GM11168 (cell line): ENCODE measurements at regions not wholly inside any gene's neighbourhood (a gene's known extent, or its start where the extent isn't known, plus 50 kb on each side); places are given as distances from the start of the nearest gene placed in this dataset.
"Not testable (repeated sequence)": the region's sequence is repeated elsewhere in the genome, so short reads cannot be mapped to it uniquely, and the experiment has no call there.

Experiments
- in situ Hi-C: fragments of 300-500 bp; cut with MboI; formaldehyde crosslinking; loops from one replicate; pipeline ENCODE4 v1.12.0; 2022; ENCODE audit warnings: low sequenced_read_pairs; ENCODE audit not compliant: unreplicated experiment

- in situ Hi-C loops: no loop called here
Observed at GRCh38 chr13:50290186-50290585, 274.9 kb downstream of the KCNRG start.

DNA sequence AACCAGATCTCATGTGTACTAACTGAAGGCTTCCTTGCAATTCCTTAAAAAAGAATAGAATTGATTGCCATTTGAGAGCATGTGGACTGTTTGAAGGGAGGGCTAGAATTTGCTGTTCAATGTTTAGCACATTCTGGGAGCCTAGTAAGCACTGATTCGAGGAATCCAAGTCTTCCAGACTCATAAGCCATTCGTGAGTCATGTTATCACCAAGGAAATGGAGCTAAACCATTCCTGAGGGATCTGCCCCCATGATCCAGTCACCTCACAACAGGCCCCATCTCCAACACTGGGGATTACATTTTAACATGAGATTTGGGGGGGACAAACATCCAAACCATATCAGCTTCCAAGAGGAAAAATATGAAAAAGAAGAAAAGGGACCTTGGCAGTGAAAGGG lies 276.4 kb downstream of the KCNRG start:
- in situ Hi-C loops: no loop called here

- in situ Hi-C loops: no loop called here
Observed at GRCh38 chr13:50292081-50292480, 276.8 kb downstream of the KCNRG start.

DNA sequence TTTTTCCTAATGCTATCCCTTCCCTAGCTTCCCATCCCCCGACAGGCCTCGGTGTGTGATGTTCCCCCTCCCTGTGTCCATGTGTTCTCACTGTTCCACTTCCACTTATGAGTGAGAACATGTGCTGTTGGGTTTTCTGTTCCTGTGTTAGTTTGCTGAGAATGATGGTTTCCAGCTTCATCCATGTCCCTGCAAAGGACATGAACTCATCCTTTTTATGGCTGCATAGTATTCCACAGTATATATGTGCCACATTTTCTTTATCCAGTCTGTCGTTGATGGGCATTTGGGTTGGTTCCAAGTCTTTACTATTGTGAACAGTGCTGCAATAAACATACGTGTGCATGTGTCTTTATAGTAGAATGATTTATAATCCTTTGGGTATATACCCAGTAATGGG lies 279.2 kb downstream of the KCNRG start:
- in situ Hi-C loops: not testable (repeated sequence)

- in situ Hi-C loops: no loop called here
Observed at GRCh38 chr13:50299546-50300249, 284.5 kb downstream of the KCNRG start.

GRCh38 chr13:50303963-50304721 lies 288.9 kb downstream of the KCNRG start:
- in situ Hi-C loops: no loop called here

DNA sequence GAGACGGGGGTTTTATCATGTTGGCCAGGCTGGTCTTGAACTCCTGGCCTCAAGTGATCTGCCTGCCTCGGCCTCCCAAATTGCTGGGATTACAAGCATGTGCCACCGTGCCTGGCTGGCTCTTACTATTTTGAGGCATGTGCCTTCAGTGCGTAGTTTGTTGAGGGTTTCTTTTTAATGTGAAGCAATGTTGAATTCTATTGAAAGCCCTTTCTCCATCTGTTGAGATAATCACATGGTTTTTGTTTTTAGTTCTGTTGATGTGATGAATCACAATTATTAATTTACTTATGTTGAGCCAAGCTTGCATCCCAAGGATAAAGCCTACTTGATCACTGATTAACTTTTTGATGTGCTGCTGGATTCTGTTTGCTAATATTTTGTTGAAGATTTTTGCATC lies 290.9 kb downstream of the KCNRG start:
- in situ Hi-C loops: no loop called here

DNA sequence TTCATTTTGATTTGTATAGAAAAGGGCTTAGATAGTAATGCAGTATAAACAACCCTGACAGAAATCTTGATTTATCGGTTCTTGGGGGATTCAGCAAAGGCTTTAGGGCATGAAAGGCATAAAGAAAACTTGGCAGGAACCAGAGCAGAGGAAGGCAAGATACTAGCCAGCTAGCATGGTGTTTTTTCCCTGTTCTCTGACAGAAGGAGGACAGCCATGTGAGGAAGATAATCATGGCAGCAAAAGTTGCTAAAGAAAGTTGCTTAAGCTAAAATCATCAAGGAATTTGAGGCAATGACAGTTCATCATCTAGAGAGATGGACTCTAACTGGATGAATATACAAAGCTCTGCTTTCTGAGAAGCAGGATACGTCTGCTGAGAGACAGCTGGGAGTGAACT lies 294.1 kb downstream of the KCNRG start:
- in situ Hi-C loops: no loop called here

DNA sequence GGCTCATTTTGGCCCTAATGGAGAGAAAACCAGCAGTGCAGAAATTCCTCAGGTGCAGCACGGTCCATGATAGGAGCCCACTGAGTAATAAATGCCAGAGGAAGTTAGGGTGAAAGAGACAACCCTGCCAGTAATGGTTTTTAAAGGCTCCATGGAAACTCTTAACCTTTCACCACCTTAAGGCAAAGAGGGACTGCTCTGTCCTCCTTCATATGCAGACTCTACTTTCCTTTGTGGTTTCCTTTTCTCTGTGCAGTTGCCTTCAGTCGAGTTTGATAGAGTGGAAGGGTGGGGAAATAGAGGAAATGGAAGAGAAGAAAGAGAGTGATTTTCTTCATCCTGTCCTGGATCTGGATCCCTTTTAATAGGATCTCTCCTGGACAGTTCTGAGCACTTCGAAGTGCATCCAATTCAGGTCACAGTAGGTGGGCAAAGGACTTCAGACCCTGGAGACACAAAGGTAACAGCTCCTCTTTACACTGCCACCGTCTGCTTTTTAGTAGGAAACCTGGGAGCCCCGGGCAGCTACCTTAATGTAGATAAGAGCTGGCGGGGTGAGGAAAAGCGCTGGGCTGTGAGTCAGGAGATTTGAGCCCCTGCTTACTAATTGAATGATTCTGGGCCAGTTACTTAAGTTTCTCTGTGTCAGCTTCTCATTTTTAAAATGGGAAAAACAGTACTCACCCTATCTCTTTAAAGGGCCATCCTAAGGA lies 294.8 kb downstream of the KCNRG start:
- in situ Hi-C loops: no loop called here

DNA sequence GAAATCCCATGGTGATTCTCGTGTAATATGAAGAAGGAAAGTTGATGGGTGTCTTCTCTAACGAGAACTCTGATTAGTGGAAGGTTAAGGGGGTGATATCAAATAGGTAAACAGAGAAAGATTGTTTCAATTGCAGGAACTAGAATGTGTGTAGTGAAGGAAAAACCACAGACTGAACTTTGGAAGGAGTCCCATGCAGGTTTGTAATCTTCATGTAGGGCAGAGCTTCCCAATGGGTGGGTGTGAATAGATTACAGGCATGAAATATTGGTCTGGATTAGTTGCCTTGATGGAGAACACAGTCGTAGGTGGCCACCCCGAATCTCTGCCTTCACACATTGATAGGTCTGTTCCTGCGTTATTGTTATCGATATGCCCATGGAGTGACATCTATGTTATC lies 295.5 kb downstream of the KCNRG start:
- in situ Hi-C loops: no loop called here

GRCh38 chr13:50318887-50319286 lies 303.6 kb downstream of the KCNRG start:
- in situ Hi-C loops: no loop called here

DNA sequence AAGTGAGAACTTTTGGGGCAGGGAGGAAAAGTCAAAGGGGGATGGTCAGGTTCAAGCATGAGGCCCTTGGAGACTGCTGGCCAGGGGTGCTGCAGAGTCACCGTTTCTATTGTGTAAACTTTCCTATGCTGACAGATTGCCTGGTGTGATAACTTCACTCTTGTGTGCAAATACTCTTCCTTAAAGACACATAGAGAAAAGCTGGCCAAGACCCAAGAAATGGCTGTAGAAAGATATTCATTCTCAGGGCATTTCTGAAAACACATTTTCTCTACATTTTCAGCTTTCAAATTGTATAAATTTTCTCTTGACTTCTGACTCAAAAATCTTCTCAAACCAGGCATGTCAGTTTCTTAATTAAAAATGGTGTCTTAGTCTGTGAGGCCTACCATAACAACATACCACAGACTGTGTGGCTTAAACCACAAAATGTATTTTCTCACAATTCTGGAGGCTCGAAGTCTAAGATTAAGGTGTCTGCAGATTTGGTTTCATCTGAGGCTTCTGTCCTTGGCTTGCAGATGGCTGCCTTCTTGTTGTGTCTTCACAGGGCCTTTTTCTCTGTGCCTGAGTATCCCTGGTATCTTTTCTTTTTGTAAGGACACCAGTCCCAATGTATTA lies 304.5 kb downstream of the KCNRG start:
- in situ Hi-C loops: no loop called here

DNA sequence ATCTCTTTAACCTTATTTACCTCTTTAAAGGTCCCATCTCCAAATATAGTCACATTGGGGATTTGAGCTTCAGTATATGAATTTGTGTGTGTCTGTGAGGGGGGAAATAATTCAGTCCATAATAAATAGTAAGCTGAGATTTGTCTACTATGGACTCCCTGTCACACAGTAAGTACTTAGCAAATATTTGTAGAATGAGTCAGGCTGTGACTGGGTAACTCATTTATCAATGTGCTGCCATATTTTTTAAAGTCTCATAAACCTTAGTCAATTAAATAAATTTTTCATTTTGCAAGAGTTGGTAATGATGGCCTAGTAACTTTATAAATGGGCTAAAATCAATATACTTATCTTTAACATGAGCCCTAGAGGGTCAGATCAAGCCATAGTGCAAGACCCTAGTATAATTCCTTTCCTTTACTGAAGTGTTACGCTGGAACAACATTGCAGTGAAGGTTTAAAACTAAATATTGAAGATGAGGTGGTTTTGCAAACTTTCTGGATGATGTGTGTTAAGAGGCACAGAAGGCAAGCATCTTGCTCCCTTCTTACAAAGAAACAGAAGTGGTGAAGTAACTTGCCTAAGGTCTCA lies 305.1 kb downstream of the KCNRG start:
- in situ Hi-C loops: no loop called here

DNA sequence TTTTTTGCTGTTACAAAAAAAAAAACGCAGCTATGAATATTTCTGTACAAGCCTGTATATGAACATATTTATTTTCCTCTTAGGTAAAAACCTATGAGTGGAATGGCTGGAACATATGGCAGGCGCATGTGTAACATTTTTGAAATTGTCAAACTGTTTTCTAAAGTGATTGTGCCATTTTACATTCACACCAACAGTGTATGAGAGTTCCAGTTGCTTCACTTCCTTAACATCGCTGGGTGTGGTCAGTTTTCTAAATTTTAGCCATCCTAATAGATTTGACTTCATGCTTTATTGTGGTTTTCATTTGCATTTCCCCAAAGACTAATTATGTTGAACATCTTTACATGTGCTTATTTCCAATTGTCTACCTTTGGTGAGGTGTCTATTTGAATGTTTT lies 306.8 kb downstream of the KCNRG start:
- in situ Hi-C loops: no loop called here

- in situ Hi-C loops: no loop called here
Observed at GRCh38 chr13:50323440-50324065, 308.3 kb downstream of the KCNRG start.

DNA sequence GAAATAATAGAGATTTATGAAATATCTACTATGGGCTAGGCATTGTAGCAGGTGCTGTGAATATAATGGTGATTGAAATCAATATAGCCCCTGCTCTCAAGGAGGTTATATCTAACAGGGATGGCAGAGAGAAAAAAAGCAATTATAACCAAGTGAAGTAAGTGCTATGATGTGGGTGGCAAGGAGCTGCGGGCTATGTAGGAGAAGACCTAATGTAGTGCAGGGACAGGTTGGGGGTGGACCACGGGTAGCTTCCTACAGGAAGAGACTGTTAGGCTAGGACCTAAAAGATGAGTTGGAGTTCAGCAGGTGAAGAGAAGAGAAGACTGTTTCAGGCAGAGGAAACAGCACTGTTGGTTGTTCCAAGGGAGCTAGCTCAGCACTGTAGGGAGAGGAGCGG lies 311.0 kb downstream of the KCNRG start:
- in situ Hi-C loops: no loop called here

DNA sequence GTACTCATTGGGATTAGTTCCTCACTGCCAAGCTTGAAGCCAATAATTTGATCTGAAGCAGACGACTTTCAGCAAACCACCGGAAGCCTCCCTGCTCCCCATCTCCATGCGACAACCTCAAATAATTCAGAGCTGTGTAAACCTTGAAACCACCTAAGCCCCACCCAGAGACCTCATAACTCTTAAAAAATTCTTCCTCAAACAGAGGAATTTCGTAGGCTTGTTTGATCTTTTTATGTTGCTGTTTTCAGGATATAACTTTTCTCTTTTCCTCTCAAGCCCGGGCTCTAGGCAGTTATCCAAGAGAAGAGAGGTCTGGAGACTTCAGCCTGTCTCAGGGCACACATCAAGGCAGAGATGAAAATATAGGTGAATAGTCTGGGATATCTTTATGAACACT lies 311.6 kb downstream of the KCNRG start:
- in situ Hi-C loops: no loop called here

- in situ Hi-C loops: no loop called here
Observed at GRCh38 chr13:50334115-50334778, 319.0 kb downstream of the KCNRG start.

- in situ Hi-C loops: no loop called here
Observed at GRCh38 chr13:50334944-50335343, 319.7 kb downstream of the KCNRG start.

DNA sequence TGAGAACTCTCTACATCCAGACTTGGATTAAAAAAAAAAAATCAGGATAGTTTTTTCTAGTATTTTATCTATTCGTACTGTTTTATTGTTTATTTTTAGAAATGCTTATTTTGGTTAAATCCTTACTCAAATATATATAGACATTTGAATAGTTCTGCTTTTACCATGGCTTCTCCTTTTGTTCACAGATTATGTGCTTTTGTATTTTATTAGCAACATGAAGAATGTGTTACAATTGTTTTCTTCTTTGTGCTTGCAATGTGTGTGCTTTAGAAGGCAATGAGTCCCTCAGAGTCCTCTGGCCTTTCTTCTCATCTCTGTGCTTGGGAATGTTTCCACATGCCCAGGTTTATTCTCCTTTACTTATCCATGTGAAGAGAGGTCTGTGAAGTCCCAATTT lies 324.0 kb downstream of the KCNRG start:
- in situ Hi-C loops: no loop called here
